GM12878 (cell line): ENCODE measurements at regions not wholly inside any gene's neighbourhood (a gene's known extent, or its start where the extent isn't known, plus 50 kb on each side); places are given as distances from the start of the nearest gene placed in this dataset.
"Not testable (repeated sequence)": the region's sequence is repeated elsewhere in the genome, so short reads cannot be mapped to it uniquely, and the experiment has no call there.

ENCODE experiments used
- ATAC-seq: fragments of 200-7000 bp; cut with Tn5 transposase; 3 replicates; pipeline ENCODE4 v1.9.1; 2020; ENCODE audit warnings: mild to moderate bottlenecking, moderate library complexity
- BruUV-seq: library from RNA; stranded (reverse); fragments of 400-500 nt; replicated peaks from 2 replicates; lab custom pipeline; 2021; lab: Mats Ljungman, UMichigan
- CTCF ChIA-PET: fragments of 300-600 bp; sonication (Branson Sonifier 250); formaldehyde crosslinking; extraction: SDS; loops from one replicate; lab custom pipeline; 2021; ENCODE audit warnings: inconsistent platforms; lab: Yijun Ruan, JAX
- POLR2A ChIA-PET: fragments of 350-600 bp; formaldehyde crosslinking; extraction: SDS; loops from one replicate; lab custom pipeline; 2021; ENCODE audit warnings: inconsistent platforms; lab: Charles Lee
- RAD21 ChIA-PET: fragments of 300-600 bp; sonication (Branson Sonifier 250); formaldehyde crosslinking; loops from one replicate; lab custom pipeline; 2023; ENCODE audit warnings: antibody characterized with exemption; ENCODE audit not compliant: unreplicated experiment; lab: Charles Lee
- SMC1A ChIA-PET: fragments of 300-600 bp; sonication (Branson Sonifier 250); formaldehyde crosslinking; loops from one replicate; lab custom pipeline; 2023; ENCODE audit not compliant: unreplicated experiment, uncharacterized antibody; lab: Charles Lee
- DNase-seq: peaks from one replicate; pipeline ENCODE4 v3.0.0-alpha.2; 2011; ENCODE audit warnings: low read depth, low spot score
- FAIRE-seq: peaks from 3 replicates; lab custom pipeline; 2011; peaks lifted over from hg19 to GRCh38; lab: Jason Lieb, UNC
- H2AFZ ChIP-seq: 2 replicates; pipeline ENCODE4 v1.6.0; 2011; ENCODE audit warnings: low read depth, low read length, control low read depth; ENCODE audit not compliant: control insufficient read depth
- H3K27ac ChIP-seq: 2 replicates; pipeline ENCODE4 v1.5.1; 2011; ENCODE audit warnings: control low read depth; ENCODE audit not compliant: control insufficient read depth, insufficient read depth
- H3K27me3 ChIP-seq, 2 experiments: replicated peaks in 1 of 2; 2 replicates each; pipeline versions ENCODE4 v1.6.0 to v1.6.1; 2011; ENCODE audit warnings: low read length in 1 of 2; ENCODE audit not compliant: control insufficient read depth in 2 of 2, insufficient read depth in 2 of 2
- H3K36me3 ChIP-seq, 2 experiments: 2 replicates each; pipeline ENCODE4 v1.5.1; 2011; ENCODE audit warnings: low read length in 1 of 2; ENCODE audit not compliant: control insufficient read depth in 2 of 2, insufficient read depth in 2 of 2
- H3K4me1 ChIP-seq: 2 replicates; pipeline ENCODE4 v1.6.1; 2011; ENCODE audit warnings: mild to moderate bottlenecking, low read length, moderate library complexity, mixed read lengths; ENCODE audit not compliant: control insufficient read depth, insufficient read depth
- H3K4me2 ChIP-seq: 2 replicates; pipeline ENCODE4 v1.6.0; 2011; ENCODE audit warnings: control low read depth; ENCODE audit not compliant: control insufficient read depth, insufficient read depth
- H3K4me3 ChIP-seq: fragments of 200-600 bp; sonication (generic); 2 replicates; pipeline ENCODE4 v1.5.1; 2016
- H3K79me2 ChIP-seq: 2 replicates; pipeline ENCODE4 v1.6.0; 2011; ENCODE audit warnings: low read length; ENCODE audit not compliant: control insufficient read depth, insufficient read depth
- H3K9ac ChIP-seq: 2 replicates; pipeline ENCODE4 v1.8.0; 2011; ENCODE audit warnings: low read length, control low read depth, mixed read lengths; ENCODE audit not compliant: control insufficient read depth, insufficient read depth
- H3K9me3 ChIP-seq: replicated peaks from 3 replicates; pipeline ENCODE4 v1.5.1; 2011; ENCODE audit warnings: mild to moderate bottlenecking, low read length; ENCODE audit not compliant: control insufficient read depth, insufficient read depth
- H4K20me1 ChIP-seq: 2 replicates; pipeline ENCODE4 v1.6.0; 2011; ENCODE audit not compliant: control insufficient read depth, insufficient read depth
- EZH2 ChIP-seq: IDR thresholded peaks from 2 replicates; pipeline ENCODE4 v1.6.1; 2012; ENCODE audit warnings: low read depth, mild to moderate bottlenecking, control low read depth, inconsistent platforms, low read length, borderline replicate concordance; ENCODE audit not compliant: control insufficient read depth
- MTA2 ChIP-seq: fragments of 450-650 bp; IDR thresholded peaks from 2 replicates; pipeline ENCODE4 v1.6.1; 2016; ENCODE audit warnings: low read depth, mild to moderate bottlenecking, moderate library complexity
- PAX5 ChIP-seq: IDR thresholded peaks from 2 replicates; pipeline ENCODE4 v1.6.1; 2011; ENCODE audit warnings: low read depth, low read length, borderline replicate concordance
- WGBS: methylation state at CpG from one replicate; pipeline ENCODE4 v1.1.6; 2016; ENCODE audit warnings: low lambda C conversion rate; ENCODE audit not compliant: insufficient replicate concordance, insufficient coverage; ENCODE audit errors: missing lambda C conversion rate; 5-methylcytosine and 5-hydroxymethylcytosine counted together
- in situ Hi-C: fragments of 300-500 bp; cut with MboI; formaldehyde crosslinking; loops from 9 replicates; pipeline ENCODE4 v1.14.3; 2018; ENCODE audit warnings: mixed read lengths
- intact Hi-C: fragments of 100-400 bp; cut with micrococcal nuclease; formaldehyde crosslinking; loops from one replicate; pipeline ENCODE4 v1.14.2; 2022; ENCODE audit not compliant: unreplicated experiment
- TF ChIP-seq, protein P1 (sequence below): IDR thresholded peaks from 2 replicates; pipeline ENCODE4 v1.6.1; 2012; ENCODE audit warnings: low read length, inconsistent platforms

DNA sequence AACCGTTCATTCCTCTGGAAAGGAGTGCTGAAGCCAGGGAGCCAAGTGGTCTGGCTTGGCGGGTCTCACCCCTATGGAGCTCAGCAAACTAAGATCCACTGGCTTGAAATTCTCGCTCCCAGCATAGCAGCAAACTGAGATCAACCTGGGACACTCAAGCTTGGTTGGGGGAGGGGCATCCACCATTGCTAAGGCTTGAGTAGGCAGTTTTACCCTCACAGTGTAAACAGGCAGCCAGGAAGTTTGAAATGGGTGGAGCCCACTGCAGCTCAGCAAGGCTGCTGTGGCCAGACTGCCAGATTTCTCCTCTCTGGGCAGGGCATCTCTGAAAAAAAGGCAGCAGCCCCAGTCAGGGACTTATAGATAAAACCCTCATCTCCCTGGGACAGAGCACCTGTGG is 866.1 kb upstream of the ATXN7L3B start:
- H3K79me2 ChIP-seq, DNase-seq, H3K4me3 ChIP-seq, H3K36me3 ChIP-seq, FAIRE-seq, CTCF ChIA-PET, H3K27ac ChIP-seq, SMC1A ChIA-PET, POLR2A ChIA-PET, BruUV-seq, H2AFZ ChIP-seq, in situ Hi-C loops, H3K4me2 ChIP-seq, H4K20me1 ChIP-seq, H3K4me1 ChIP-seq, ATAC-seq, H3K9me3 ChIP-seq, H3K27me3 ChIP-seq, H3K9ac ChIP-seq, intact Hi-C loops, RAD21 ChIA-PET: not testable (repeated sequence)
- WGBS, result 0% methylated on average over 3 of the region's 3 CpGs

- in situ Hi-C loops (no loop called here), intact Hi-C loops (no loop called here)
- TF ChIP-seq EZH2 (no peak), PAX5 (no peak), MTA2 (no peak)
- TF ChIP-seq, protein P1, sequence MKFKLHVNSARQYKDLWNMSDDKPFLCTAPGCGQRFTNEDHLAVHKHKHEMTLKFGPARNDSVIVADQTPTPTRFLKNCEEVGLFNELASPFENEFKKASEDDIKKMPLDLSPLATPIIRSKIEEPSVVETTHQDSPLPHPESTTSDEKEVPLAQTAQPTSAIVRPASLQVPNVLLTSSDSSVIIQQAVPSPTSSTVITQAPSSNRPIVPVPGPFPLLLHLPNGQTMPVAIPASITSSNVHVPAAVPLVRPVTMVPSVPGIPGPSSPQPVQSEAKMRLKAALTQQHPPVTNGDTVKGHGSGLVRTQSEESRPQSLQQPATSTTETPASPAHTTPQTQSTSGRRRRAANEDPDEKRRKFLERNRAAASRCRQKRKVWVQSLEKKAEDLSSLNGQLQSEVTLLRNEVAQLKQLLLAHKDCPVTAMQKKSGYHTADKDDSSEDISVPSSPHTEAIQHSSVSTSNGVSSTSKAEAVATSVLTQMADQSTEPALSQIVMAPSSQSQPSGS, result no peak
- FAIRE-seq (no peak), DNase-seq (no peak), ATAC-seq (no peak)
- no peak overlapping the region for H3K4me2 ChIP-seq
- no peak overlapping the region for H3K9ac ChIP-seq
- ChIA-PET RAD21 (no interaction called here), CTCF (no interaction called here), SMC1A (no interaction called here), POLR2A (no interaction called here)
- no peaks in the 10 kb centered on the region for H3K9me3 ChIP-seq
- no peak overlapping the region for H2AFZ ChIP-seq
- no peaks in the 10 kb centered on the region for H4K20me1 ChIP-seq
- no peaks in the 10 kb centered on the region for H3K27me3 ChIP-seq
- no peak overlapping the region for H3K27ac ChIP-seq
- no peaks in the 10 kb centered on the region for H3K79me2 ChIP-seq
- 0% methylated on average over 4 of the region's 4 CpGs for WGBS
- H3K4me1 ChIP-seq, result no peaks in the 10 kb centered on the region
- H3K4me3 ChIP-seq, result no peak overlapping the region
- no TSS peak for BruUV-seq
- H3K36me3 ChIP-seq, result no peaks in the 10 kb centered on the region
These were observed 859.9 kb upstream of the ATXN7L3B start for GRCh38 chr12:73677520-73678291.
